ENCODE measurements at regions not wholly inside any gene's neighbourhood (a gene's known extent, or its start where the extent isn't known, plus 50 kb on each side); places are given as distances from the start of the nearest gene placed in this dataset.

- no peak for DNase-seq
Observed at GRCh38 chr20:51917886-51918535, 115.7 kb upstream of the SALL4 start.

DNA sequence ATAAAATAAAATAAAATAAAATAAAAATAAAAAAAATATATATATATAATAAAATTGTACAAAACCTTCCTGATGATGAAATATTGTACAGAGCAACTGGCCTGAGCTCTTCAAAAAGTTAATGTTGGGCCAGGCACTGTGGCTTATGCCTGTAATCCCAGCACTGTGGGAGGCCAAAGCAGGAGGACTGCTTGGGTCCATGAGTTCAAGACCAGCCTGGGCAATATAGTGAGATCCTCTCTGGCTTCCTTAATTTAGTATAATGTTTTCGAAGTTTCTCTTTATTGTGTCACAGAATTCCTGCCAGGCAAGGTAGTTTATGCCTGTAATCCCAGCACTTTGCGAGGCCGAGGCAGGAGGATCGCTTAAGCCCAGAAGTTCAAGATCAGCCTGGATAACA, 113.9 kb upstream of the SALL4 start:
- no peak for DNase-seq

DNA sequence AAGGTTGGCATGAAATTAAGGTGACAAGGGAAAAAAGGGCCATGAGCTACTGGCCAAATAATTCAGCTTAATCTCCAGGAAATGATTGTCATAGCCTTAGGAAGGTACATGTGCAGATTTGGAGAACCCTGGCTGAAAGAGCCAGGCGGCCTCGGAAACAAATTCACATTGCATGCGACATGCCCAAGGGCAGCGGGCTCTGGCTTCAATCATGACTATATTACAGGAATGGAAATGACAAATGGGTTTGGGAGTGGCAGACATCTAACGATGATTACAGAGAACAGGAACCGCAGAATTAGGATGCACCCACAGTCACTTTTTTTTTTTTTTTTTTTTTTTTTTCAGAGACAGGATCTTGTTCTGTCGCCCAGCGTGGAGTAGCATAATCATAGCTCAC, 112.4 kb upstream of the SALL4 start:
- DNase-seq: no peak

DNA sequence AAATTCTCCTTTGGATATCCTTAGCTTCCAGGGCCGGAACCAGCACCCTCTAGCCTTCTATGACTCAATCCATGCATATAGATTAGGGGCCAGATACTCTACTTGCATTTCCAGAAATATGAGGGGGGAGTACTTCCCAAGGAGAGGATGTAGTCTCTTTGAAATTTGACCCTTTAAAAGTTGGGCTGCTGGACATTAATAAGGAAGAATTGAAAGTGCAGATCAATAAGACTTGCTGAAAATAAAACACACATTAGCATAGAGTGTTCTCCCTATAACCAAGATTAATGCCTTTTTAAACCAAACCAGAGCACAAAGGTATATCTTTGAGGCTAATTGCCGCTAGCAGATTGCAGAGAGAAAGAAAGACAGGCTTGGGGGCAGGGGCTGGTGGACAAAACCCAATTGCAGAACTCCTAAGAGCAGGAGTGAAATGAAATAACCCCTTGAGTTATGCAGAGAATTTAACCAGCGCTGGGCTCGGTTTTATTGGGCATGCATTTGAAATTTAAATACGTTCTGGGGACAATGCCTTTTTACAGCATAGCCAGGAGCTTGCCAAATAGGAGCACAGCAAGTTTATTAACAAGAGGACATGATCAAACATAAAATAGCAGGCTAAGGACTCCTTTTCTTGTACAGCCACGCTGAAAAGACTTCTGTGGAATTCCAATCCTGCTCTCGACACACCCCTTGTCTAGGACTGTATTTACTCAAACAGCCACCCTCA, 108.2 kb upstream of the SALL4 start:
- no peak for DNase-seq

DNA sequence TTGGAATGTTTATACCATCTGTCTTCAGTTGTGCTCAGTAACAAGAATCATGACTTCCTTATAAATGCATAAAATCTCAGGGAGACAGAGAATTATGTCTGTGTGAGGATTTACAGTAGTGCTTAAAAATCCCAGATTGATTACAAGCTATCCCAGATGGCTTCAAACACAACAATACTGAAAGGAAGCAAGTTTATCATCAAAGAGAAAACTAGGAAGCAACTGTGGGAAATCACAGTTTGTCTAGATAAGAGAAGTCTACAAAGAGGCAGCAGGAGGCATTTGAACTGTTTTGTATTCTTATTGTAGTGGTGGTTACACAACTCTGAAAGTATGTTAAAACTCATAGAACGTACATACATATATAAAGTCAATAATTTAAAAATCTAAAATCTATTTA, 104.4 kb upstream of the SALL4 start:
- no peak for DNase-seq

DNA sequence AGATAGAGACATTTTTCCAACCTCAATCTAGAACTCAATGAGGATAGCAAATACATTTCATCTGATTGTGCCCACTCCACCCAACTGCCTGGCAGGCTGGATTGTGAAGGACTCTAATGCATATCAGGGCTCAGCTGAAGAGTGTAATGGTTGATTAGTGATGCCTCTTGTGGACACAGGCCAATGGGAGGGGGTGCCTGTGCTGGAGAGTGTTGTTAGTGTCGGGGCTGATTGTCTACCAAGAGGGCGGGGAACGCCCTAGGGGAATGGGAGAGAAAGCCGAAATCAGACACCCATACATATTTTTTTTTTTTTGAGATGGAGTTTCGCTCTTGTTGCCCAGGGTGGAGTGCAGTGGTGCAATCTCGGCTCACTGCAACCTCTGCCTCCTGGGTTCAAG, 103.7 kb upstream of the SALL4 start:
- no peak for DNase-seq

GRCh38 chr20:51902933-51903332, 100.6 kb upstream of the SALL4 start:
- no peak for DNase-seq

DNA sequence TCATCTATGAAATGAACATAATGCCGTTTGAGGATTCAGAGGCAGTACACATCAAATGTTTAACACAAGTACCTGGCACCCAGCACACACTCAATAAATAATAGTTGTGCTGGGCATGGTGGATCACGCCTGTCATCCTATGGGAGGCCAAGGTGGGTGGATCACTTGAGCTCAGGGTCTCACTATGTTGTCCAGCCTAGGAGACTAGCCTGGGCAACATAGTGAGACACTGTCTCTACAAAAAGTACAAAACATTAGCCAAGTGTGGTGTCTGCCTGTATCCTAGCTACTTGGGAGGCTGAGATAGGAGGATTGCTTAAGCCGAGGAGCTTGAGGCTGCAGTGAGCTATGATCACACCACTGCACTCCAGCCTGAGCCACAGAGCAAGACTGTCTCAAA, 98.1 kb upstream of the SALL4 start:
- no peak for DNase-seq

DNA sequence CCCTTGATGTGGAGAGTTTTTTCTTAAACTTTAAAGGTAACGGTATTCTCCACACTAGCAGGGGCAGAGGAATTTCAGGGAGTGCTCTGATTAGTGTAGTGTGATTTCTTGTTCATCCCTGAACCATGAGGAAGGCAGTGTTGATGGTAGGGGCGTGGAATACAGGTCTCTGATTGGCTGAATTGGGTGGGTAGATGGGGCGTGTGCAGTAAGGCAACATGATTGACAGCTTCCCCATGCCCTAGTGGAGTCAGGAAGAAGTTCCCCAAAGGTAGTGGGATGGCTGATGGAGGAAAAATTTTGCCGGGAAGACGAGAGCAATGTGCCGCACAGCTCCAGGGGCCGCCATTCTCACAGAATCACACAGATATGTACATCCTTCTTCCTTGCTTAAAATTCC, 97.4 kb upstream of the SALL4 start:
- DNase-seq: no peak

GRCh38 chr20:51898788-51899187, 96.5 kb upstream of the SALL4 start:
- DNase-seq: no peak

DNA sequence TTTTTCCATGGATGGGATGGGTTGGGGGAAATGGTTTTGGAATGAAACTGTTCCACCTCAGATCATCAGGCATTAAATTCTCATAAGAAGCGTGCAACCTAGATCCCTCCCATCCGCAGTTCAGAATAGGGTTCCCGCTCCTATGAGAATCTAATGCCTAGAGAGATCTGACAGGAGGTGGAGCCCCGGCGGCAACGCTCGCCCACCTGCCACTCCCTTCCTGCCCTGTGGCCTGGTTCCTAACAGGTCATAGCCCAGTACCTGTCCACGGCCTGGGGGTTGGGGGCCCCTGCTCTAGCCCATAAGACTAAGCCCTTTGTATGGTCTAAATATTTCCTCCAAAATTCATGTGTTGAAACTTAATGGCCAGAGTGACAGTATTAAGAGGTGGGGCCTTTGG, 92.3 kb upstream of the SALL4 start:
- DNase-seq: no peak

GRCh38 chr20:51894201-51894600, 91.9 kb upstream of the SALL4 start:
- no peak for DNase-seq

- DNase-seq: no peak
Observed at GRCh38 chr20:51893723-51894122, 91.4 kb upstream of the SALL4 start.

- DNase-seq: no peak
Observed at GRCh38 chr20:51890003-51890402, 87.7 kb upstream of the SALL4 start.

GRCh38 chr20:51889466-51889865, 87.1 kb upstream of the SALL4 start:
- DNase-seq: no peak

DNA sequence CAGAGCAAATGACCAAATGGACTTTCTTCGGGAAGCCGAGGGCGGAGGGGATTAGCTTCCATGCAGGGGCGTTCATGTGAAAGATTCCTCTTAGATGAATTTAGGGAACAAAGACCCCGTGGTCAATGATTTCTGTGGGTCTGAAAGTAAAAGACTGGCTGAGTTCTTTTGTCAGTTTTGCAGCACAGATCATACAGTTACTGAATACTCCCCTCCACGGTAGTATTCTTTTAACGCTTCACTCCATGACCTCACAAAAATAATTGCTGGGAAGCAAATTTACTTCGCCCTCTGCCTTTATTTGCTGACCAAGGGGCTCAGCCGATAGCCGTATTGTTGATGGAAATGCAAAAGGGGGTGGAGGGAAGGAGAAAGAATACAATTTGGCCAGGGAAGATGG, 86.0 kb upstream of the SALL4 start:
- DNase-seq: no peak

DNA sequence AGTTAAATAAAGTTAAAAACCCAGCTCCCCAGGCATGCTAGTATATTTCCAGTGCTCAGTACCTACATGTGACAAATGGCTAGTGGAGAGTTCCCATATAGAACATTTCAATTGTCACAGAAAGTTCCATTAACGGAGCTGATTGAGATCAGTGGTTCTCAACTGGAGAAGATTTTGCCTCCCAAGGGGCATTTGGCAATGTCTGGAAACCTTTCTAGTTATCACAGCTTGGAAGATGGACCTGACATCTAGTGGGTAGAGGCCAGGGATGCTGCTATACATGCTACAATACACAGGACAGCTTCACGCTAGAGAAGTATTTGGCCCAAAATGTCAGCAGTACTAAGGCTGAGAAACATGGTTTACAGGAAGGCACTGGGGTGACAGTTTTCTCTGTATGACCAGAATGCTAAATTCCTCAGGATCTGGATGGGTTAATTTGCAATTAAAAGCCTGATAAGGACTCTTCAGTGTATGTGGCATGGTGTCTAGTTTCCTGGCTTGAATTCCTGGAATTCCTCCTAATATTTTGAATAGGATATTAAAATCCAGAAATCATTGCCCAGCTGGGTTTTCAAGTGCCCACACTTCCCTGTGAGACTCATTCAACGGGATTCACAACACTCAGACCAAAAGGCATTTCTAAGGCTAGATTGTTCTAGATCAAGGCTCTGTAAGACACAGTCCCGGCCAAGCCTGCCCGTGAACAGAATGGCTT, 84.7 kb upstream of the SALL4 start:
- no peak for DNase-seq

- peak in 2 of 4 experiments; percentile 6 to 16 for DNase-seq
Observed at GRCh38 chr20:51886341-51886740, 84.0 kb upstream of the SALL4 start.

- DNase-seq: peak in 2 of 4 experiments; percentile 4 to 8
Observed at GRCh38 chr20:51884561-51884960, 82.2 kb upstream of the SALL4 start.

DNA sequence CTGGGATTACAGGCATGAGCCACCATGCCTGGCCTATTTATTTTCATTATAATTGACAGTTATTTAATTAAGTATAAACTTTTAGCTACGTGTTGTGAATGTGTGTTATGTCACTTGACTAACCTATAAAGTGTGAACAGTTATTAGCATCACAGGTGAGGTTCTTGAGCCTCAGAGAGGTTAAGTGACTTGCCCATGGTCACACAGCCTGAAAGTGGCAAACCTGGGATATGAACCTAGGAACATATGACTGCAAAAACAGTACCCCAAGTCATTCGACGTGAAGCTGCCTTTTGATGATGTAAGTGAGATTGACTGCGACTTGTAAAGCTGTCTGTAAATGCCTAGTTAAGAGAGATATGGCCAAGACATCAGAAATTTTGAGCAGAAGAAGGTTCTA, 77.9 kb upstream of the SALL4 start:
- DNase-seq: no peak

DNA sequence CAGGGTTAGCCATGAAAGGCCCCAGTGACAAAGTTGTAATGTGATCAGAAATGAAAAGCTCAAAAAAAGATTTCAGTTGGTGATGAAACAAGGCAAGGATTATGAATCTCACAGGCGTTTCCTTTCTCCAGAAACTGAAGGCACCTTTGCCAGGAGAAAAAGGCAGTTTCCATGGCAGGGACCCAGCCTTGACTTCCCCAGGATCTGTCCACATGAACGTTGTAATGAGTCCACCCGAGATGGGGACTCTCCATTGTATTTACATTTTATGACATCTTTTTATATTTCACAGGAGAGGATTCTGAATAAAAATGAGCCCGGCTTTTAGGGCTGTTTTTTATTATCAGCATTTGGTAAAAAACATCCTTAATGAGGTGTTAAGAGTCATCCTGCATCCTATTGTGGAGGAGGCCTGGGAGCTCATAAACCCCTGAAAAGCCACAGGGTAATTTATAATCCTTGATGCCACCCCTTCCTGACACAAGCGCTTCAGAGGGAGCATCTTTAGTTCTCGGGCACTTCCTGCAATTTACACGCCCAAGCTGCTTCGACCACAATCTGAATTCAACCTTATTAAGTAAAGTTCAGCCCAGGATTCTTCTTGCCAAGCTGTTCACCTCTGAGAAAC, 74.1 kb upstream of the SALL4 start:
- no peak for DNase-seq

DNA sequence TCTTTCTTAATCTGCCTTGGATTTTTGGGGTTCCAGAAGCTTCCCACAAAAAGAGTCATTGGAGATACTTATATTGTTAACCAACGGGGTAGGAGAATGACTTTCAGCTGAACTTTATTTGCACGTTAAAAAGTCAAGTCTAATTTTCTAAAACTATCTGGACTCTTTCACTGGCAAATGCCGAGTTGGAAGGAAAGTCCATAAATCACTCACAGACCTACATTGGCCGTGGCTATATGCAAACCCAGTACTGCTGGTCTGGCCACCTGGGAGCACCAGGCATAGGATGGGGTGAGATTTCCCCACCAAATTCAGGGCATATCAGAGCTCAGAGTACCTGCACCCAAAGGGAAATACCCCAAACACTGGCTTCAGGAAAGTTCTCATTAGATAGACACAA, 71.3 kb upstream of the SALL4 start:
- no peak for DNase-seq

DNA sequence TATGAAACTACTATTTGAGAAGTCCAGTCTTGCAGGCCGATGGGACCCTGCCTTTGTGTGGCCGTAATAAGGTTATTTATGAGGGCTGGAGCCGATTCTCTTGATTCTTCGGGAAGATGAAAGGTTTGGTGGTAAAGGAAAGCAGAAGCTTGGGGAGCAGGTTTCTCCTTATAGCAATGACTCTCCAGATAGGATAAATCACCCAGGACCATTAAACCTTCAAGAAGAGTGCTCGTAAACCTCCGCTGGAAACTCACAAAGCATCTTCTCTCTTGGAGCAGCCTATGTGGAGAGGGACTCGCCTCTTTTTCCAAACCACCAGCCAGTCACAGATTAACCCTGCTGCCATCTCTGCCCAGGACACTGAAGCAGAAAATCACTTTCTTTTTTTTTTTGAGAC, 69.6 kb upstream of the SALL4 start:
- DNase-seq: no peak

DNA sequence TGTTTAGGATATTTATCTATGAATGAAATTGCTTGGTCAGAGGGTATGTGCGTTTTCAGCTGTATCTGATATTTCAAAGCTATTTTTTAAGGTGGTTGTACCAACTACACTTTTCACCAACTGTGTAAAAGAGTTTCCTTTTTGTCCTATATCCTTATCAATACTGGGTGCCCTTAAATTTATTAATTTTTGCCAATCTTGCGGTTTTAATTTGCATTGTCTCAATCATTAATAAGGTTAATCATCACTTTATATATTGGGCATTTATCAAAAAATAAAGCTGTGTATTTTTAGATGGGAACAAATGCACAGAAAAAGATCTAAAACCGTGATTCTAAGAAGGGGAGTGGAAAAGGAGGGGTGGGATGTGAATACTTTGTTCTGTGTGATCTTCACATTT, 66.7 kb upstream of the SALL4 start:
- DNase-seq: no peak
